ENCODE measurements at regions not wholly inside any gene's neighbourhood (a gene's known extent, or its start where the extent isn't known, plus 50 kb on each side); places are given as distances from the start of the nearest gene placed in this dataset.

GRCh38 chr7:23980081-23980480 is 270.1 kb downstream of the STK31 start:
- no peak for DNase-seq (ENCODE audit: low read depth)

GRCh38 chr7:23981314-23981713 is 271.3 kb downstream of the STK31 start:
- no peak for DNase-seq (ENCODE audit: low read depth)

- DNase-seq (ENCODE audit: low read depth): no peak
Observed at GRCh38 chr7:23981758-23982157, 271.7 kb downstream of the STK31 start.

- DNase-seq (ENCODE audit: low read depth): no peak
Observed at GRCh38 chr7:24005517-24005916, 278.5 kb upstream of the NPY start.

GRCh38 chr7:24010495-24010894 is 273.5 kb upstream of the NPY start:
- no peak for DNase-seq (ENCODE audit: low read depth)

- DNase-seq (ENCODE audit: low read depth): no peak
Observed at GRCh38 chr7:24017519-24017918, 266.5 kb upstream of the NPY start.

GRCh38 chr7:24018331-24018730 is 265.7 kb upstream of the NPY start:
- DNase-seq (ENCODE audit: low read depth): no peak

- no peak for DNase-seq (ENCODE audit: low read depth)
Observed at GRCh38 chr7:24019841-24020240, 264.1 kb upstream of the NPY start.

- DNase-seq (ENCODE audit: low read depth): no peak
Observed at GRCh38 chr7:24024276-24025068, 259.5 kb upstream of the NPY start.

- no peak for DNase-seq (ENCODE audit: low read depth)
Observed at GRCh38 chr7:24025094-24025493, 258.9 kb upstream of the NPY start.

- no peak for DNase-seq (ENCODE audit: low read depth)
Observed at GRCh38 chr7:24025765-24026164, 258.2 kb upstream of the NPY start.

GRCh38 chr7:24026351-24026750 is 257.6 kb upstream of the NPY start:
- no peak for DNase-seq (ENCODE audit: low read depth)

GRCh38 chr7:24029068-24029467 is 254.9 kb upstream of the NPY start:
- no peak for DNase-seq (ENCODE audit: low read depth)

- DNase-seq (ENCODE audit: low read depth): no peak
Observed at GRCh38 chr7:24034251-24034650, 249.7 kb upstream of the NPY start.

- DNase-seq (ENCODE audit: low read depth): no peak
Observed at GRCh38 chr7:24035366-24036032, 248.5 kb upstream of the NPY start.

GRCh38 chr7:24036033-24036412 is 248.0 kb upstream of the NPY start:
- DNase-seq (ENCODE audit: low read depth): no peak

- no peak for DNase-seq (ENCODE audit: low read depth)
Observed at GRCh38 chr7:24038993-24039392, 245.0 kb upstream of the NPY start.

- DNase-seq (ENCODE audit: low read depth): no peak
Observed at GRCh38 chr7:24039991-24040624, 243.9 kb upstream of the NPY start.

- no peak for DNase-seq (ENCODE audit: low read depth)
Observed at GRCh38 chr7:24042028-24042427, 242.0 kb upstream of the NPY start.

GRCh38 chr7:24049296-24049695 is 234.7 kb upstream of the NPY start:
- DNase-seq (ENCODE audit: low read depth): no peak

GRCh38 chr7:24050991-24051560 is 232.9 kb upstream of the NPY start:
- DNase-seq (ENCODE audit: low read depth): no peak

GRCh38 chr7:24051651-24052050 is 232.3 kb upstream of the NPY start:
- DNase-seq (ENCODE audit: low read depth): no peak
